ENCODE measurements at regions not wholly inside any gene's neighbourhood (a gene's known extent, or its start where the extent isn't known, plus 50 kb on each side); places are given as distances from the start of the nearest gene placed in this dataset.

- TF ChIP-seq FOXA1 (IDR thresholded peaks at IDR 0.05) (no peak), ELF4 (IDR thresholded peaks at IDR 0.05) (no peak), BHLHE40 (IDR thresholded peaks at IDR 0.05; ENCODE audit: borderline replicate concordance) (no peak), PKNOX1 (IDR thresholded peaks at IDR 0.05) (no peak), SUZ12 (IDR thresholded peaks at IDR 0.05) (no peak), HDGF (IDR thresholded peaks at IDR 0.05; ENCODE audit: borderline replicate concordance) (no peak), NFRKB (IDR thresholded peaks at IDR 0.05) (no peak), SP1 (IDR thresholded peaks at IDR 0.05) (no peak), FOXM1 (IDR thresholded peaks at IDR 0.05; ENCODE audit: borderline replicate concordance) (no peak), TARDBP (IDR thresholded peaks at IDR 0.05) (no peak), CTBP1 (IDR thresholded peaks at IDR 0.05; ENCODE audit: borderline replicate concordance) (no peak), LEF1 (IDR thresholded peaks at IDR 0.05; ENCODE audit: borderline replicate concordance) (no peak), ZNF384 (IDR thresholded peaks at IDR 0.05) (no peak)
These were observed 82.6 kb upstream of the SMAD3 start for GRCh38 chr15:66982816-66983215.
